Uterus (tissue), 2 donors: ENCODE measurements at regions not wholly inside any gene's neighbourhood (a gene's known extent, or its start where the extent isn't known, plus 50 kb on each side); places are given as distances from the start of the nearest gene placed in this dataset.

Source experiments
- CTCF ChIP-seq, 4 experiments: fragments of 200-600 bp in 2 of 4; fragments of 450-650 bp in 2 of 4; sonication (generic) in 2 of 4; IDR thresholded peaks; one replicate each; pipeline ENCODE4 v1.5.1; 2016 to 2019; ENCODE audit warnings: antibody characterized with exemption in 4 of 4, mild to moderate bottlenecking in 2 of 4, moderate library complexity in 1 of 4
- POLR2A ChIP-seq, 2 donors: fragments of 450-650 bp; IDR thresholded peaks; one replicate each; pipeline ENCODE4 v1.6.1; 2016; ENCODE audit warnings: antibody characterized with exemption in 2 of 2, mild to moderate bottlenecking in 1 of 2, moderate library complexity in 1 of 2

GRCh38 chr3:23655749-23656148 lies 150.0 kb upstream of the UBE2E1 start:
- TF ChIP-seq CTCF (IDR thresholded peaks at IDR 0.05) (no peak), POLR2A (IDR thresholded peaks at IDR 0.05) (no peak)
